ENCODE measurements at regions not wholly inside any gene's neighbourhood (a gene's known extent, or its start where the extent isn't known, plus 50 kb on each side); places are given as distances from the start of the nearest gene placed in this dataset.

GRCh38 chr2:121021685-121022084 lies 263.3 kb downstream of the TFCP2L1 start:
- TF ChIP-seq CTCF (conservative IDR thresholded peaks at IDR 0.05; ENCODE audit: low read depth, low read length): no peak
- TF ChIP-seq EZH2 (IDR thresholded peaks at IDR 0.05; ENCODE audit: low read length, unreplicated experiment): no peak

All from PC-3 (cell line).